GM19452 (cell line): ENCODE measurements at regions not wholly inside any gene's neighbourhood (a gene's known extent, or its start where the extent isn't known, plus 50 kb on each side); places are given as distances from the start of the nearest gene placed in this dataset.
"Not testable (repeated sequence)": the region's sequence is repeated elsewhere in the genome, so short reads cannot be mapped to it uniquely, and the experiment has no call there.

Source experiments
- ATAC-seq: cut with Tn5 transposase; IDR thresholded peaks from one replicate; pipeline ENCODE4 v1.9.1; 2021; ENCODE audit not compliant: unreplicated experiment

DNA sequence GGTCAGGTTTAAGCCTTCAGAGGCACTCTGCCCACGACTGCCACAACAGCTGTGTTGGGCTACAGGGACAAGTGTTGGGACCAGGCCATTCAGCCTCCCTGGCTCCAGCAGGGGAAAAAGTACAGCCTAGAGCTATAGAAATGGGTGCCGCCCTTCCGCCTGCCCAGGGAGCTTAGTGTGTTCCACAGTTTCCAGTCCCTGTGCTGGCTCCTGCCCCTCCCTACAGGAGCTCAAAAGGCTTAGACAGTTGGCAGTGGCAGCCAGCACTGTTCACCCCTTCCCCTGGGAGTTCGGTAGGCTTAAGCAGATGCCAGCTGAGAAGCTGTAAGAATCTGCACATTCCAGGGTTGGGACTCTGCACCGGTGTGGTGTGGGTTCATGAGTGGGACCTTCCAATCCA lies 408.2 kb upstream of the INTU start:
- no peak for ATAC-seq

GRCh38 chr4:127229855-127230608 lies 402.7 kb upstream of the INTU start:
- ATAC-seq, result no peak

DNA sequence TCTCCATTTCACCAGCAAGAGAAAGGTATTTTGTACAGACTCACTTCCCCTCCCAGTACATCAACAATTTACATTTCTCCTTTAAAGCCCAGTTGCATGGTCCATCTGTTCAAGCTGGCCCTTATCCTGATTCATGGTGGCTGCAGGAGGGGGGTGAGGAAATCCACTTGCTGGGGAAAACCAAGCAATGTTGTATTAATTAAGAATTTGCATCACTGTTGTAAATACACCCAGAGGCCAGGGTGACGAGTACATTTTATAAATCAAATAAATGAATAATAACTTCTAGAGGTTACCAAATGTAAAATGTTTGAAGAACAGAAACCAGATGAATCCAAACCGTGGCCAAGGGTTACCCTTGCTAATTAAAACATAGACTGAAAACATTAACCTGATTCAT lies 395.9 kb upstream of the INTU start:
- no peak for ATAC-seq

DNA sequence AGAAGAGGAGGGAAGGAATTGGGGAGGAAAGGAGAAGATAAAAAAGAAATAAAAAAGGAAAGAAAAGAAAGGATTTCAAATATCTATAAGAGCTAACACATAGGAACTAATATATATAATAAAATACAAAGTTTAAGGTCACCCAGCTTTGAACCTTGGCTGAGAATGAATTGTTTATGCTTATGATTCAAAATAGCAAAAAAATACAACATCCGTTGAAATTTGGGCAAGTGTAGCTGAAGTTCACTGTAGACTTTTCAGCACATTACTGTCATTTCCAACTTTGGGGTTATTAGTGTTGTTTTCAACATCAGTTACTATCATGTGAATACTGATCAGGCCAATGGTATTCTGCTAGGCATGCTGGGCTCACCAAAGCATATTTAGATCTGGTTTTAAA lies 395.2 kb upstream of the INTU start:
- no peak for ATAC-seq

- ATAC-seq, result no peak
These were observed 393.7 kb upstream of the INTU start for GRCh38 chr4:127238956-127239475.

DNA sequence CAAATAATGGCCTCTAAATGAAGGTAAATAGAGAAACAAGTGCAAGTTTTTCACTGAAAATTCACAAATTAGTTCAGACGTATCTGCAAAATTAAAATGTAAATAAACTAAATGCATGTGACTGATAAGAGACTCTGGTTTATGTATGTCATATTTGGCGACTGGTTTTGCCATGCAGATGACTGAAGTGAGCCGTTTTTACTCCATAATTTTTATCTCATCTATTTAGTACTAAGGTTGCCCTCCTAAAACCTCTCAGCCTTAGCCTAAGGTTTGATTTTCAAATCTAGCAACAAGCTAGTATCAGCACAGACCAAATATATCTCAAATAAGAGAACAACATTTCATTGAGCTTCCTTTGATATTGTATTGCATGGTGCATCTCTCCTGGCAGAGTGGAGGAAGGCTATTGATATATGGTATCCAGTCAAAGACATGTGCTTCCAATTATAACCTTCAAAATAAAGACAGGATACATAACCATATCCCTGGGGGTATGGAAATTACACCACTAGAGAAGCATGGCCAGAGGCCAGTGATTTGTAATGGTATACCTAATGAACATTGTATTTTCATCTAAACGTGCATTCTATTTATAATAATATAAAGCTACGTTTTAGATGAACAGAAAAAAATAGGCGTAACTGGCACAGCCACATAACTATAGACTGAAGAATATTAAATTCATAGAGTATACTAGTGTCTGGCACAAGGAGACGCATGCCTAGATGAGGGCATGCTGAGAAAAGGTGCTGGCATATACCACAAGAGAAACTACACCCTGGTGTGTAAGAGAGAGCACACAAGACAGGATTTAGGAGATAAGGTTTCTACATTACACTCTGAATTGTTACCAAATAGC lies 392.6 kb upstream of the INTU start:
- ATAC-seq, result no peak

DNA sequence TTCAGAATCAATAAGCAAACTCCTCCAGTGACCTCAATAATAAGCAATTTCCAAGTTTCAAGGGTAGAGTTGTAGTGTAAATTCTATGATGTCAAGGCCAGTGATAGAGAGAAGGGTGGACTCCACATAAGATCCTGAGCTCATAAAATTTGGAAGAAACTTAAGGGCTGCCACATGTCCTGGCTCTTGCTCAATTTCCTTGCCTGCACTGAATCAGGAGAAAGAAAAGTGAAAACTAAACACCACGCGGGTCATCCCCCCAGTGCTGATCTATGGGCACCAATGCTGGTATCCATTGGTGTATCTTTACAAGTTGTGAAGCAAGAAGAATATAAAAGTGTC lies 392.0 kb upstream of the INTU start:
- ATAC-seq, result no peak

DNA sequence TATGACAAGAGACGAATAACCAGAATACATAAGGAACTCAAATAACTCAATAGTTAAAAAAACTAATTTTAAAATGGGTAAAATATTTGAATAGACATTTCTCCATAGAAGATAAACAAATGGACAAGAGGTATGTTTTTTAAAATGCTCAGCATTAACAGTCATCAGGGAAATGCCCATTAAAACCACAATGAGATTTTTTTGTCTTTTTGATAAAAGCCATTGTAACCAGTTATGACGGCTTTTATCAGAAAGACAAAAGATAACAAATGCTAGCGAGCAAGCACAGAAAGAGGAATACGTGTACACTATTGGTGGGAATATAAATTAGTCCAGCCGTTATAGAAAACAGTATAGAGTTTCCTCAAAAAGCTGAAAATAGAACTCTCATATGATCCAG lies 388.2 kb upstream of the INTU start:
- no peak for ATAC-seq

- ATAC-seq, result no peak
These were observed 385.5 kb upstream of the INTU start for GRCh38 chr4:127246963-127247952.

- ATAC-seq, result no peak
These were observed 383.5 kb upstream of the INTU start for GRCh38 chr4:127249066-127249766.

GRCh38 chr4:127249767-127250108 lies 383.0 kb upstream of the INTU start:
- no peak for ATAC-seq

DNA sequence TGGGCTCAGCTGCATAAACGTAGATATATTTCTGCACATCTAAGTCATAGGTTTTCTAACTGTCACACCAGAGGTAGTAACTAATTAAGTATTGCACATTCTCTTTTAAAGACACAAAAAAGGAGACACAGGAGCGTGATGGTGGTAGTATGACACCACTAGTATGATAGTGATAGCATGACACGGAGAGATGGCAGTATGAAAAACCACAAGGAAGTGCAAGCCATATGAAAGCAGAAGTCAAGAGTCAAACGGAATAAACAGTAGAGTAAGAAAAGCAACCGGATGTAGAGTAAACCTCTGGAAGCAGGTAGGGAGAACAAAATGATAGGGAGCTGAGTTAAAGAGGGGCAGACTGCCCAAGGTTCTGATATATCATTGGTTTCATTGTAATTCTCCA lies 382.2 kb upstream of the INTU start:
- ATAC-seq, result peak; percentile 62

- ATAC-seq, result peak; percentile 57
These were observed 381.3 kb upstream of the INTU start for GRCh38 chr4:127251423-127251822.

- ATAC-seq, result no peak
These were observed 376.3 kb upstream of the INTU start for GRCh38 chr4:127256500-127256899.

DNA sequence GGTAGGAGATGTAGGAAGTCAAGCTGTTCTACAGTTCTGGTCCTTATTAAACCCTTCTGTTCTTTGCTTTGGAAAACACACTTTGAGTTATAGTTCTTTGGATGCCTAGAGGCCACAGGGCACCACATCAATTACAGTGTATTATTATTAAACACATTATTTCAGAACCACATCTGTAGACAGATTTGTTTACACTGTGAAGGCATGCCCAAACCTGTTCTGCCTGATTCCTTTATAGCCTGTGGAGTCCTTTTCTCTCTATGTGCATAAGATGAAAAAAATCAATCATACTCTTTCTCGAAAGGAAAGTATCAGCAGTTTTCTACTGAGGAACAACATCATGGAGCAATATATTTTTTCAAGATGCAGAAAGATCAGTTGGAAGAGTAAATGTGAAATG lies 371.3 kb upstream of the INTU start:
- ATAC-seq, result no peak

DNA sequence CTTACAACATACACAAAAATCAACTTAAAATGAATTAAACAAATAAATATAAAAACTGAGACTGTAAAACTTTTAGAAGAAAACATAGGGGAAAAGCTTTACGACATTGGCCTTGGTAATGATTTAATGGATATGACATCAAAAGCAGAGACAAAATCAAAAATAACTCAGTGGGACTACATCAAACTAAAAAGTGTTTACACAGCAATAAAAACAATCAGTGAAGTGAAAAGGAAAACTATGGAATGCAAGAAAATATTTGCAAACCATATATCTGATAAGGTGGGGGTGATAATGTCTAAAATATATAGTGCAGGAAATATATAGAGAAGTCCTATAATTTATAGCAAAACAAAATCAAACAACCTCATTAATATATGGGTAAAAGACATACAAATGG lies 364.4 kb upstream of the INTU start:
- no peak for ATAC-seq

DNA sequence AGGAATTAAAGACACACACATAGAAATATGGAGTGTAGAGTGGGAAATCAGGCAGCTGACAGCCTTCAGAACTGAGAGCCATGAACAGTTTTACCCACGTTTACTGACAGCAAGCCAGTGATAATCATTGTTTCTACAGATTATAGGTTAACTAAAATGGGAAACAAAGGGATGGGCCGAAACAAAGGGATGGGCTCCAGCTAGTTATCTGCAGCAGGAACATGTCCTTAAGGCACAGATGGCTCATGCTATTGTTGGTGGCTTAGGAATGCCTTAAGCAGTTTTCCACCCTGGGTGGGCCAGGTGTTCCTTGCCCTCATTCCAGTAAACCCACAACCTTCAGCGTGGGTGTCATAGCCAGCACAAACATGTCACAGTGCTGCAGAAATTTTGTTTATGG lies 355.7 kb upstream of the INTU start:
- ATAC-seq, result not testable (repeated sequence)

DNA sequence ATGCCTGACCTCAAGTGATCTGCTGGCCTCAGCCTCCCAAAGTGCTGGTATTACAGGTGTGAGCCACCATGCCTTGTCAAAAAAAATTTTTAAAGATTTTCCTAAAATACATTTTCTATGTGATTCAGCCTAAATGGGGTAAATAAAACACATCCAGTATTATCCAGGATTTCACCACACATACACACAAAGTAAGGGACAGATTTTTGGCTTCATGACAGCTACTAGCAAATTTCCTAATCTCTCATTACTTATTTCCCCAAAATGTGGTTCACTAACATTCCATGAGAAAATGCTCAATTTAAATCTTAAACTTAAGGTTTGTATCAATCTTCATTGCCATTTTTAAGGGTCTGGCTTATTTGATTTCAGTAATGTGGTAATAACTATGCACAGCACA lies 348.5 kb upstream of the INTU start:
- ATAC-seq, result no peak

GRCh38 chr4:127291316-127291715 lies 341.4 kb upstream of the INTU start:
- ATAC-seq, result no peak

DNA sequence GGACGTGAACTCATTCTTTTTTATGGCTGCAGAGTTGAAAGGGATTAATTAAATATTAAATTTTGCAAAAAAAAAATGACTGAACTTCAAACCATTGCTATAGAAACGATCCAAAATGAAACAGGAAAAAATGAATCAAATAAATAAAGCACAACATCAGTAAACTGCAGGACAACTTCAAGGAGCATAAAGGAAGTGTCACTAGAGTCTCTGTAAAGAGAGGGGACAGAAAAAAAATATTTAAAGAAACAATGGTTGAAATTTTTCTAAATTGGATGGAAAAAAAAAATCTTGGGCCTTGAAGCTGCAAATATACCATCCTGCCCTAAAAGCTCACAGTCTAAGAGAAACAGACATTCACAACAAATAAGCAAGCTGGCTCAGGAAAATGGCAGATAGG lies 339.3 kb upstream of the INTU start:
- ATAC-seq, result no peak

DNA sequence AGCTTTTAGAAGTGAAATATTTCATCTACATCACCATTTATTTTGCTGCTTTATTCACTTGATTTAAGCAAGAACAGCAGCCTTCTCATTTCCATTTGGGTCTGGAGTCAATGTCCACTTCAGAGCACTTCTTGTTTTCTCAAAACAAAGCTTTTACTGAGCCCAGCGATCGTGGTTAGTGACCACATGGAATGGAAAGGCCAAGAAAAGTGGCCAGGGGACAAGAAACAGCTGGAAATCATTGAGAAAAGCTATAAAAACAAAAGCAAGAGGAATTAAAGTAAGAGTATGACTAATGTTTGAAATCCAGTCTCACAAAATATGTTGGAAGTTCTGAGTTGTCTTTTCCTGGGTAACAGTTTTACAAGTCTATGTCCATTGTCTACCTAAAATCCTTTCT lies 328.4 kb upstream of the INTU start:
- ATAC-seq, result no peak
